DMS53 treated with DMSO at 0.1 percent for 48 hours (cell line): ENCODE measurements at regions not wholly inside any gene's neighbourhood (a gene's known extent, or its start where the extent isn't known, plus 50 kb on each side); places are given as distances from the start of the nearest gene placed in this dataset.
A peak's percentile ranks its signal among the peaks of the same experiment; 100 is the strongest.

ENCODE experiments used
- DNase-seq: peaks from one replicate; lab custom pipeline; 2025; ENCODE audit not compliant: unreplicated experiment; lab: John Stamatoyannopoulos, UW

DNA sequence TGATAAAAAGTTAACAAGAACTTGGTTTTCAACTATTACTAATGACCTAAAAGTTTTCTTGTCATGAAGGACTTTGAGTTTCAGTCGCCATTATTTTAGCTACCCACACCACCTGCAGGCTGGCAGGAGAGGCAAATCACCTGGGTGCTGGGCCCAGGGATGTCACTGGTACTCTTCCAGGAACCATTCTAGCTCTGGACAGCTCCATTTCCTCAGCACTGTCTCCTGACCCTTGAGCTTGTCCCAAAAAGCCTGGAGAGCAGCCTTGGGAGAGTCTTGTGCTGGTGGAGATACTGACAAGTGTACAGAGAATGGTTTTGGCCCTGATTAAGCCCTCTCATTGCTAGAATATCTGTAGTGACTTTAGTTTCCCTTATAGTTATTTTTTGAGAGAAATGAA, 1924.1 kb upstream of the WWC1 start:
- DNase-seq, result no peak

DNA sequence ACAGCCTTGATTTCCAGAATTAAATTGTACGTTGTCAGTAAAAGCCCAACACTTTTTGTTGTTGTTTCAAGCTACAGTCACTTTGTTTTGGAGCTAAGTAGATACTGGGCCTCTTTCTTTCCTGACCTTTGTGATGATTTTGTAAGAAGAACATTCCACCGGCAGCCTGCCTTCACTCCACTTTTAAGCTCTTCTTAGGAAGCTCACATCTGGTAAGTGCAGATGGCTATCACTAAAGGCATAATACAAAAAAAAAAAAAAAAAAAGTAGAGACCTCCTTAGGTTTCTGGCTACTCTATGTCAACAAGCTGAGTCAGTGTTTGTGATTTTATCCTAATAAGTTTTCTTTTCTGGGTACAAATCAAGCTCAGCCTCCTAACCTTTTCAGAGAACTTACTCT, 1922.1 kb upstream of the WWC1 start:
- DNase-seq, result no peak

DNA sequence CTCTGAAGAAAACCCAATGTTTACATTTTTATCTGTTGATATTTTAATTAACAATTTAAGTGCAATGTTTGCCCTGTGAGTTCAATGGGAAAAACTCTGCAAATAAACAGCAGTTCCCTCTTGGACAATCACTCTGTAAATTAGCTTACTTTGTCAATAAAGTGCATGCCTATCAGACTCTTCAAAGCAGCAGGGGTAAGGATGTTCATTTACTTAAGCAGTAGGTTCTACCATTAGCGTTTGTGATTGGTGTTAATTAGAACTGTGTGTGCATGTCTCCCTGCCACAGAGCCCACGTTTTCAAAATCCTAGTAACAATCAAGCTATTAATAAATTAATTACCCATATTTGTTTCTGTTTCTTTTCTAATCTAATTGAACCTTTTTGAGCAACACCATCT, 1921.6 kb upstream of the WWC1 start:
- DNase-seq, result no peak

DNA sequence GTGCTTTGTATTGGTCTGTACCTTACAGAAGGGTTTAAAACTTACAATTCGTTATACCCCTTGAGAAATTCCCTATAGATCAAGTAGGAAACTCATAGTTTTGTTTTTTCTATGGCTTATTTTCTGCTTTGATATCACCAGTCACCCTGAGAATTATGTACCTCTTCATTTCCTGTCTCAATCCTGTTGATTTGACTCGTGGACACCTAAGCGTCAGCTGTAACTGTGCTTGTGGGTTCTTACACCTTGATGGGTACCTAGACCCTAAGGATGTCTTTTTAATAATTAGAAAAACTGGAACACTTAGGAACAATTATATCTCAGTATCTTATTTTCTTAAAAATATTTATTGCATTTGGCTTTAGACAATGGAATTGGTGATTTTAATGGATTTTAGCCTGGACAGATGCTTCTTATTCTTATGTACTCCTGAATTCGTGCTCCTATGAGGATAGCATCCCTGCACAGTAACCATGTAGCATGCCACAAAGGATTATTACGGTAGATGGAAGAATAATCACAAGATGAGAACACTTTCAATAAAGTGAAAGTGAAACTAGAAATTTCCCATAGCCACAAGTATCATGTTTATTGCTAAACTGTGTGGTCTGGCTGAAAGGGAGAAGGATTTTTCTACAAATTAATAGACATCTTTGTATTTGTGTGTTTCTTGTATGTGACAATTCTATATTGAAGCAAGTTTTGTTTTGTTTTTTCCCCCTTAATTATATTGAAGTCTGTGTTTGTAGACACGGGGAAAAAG, 1920.3 kb upstream of the WWC1 start:
- DNase-seq, result peak; percentile 26

DNA sequence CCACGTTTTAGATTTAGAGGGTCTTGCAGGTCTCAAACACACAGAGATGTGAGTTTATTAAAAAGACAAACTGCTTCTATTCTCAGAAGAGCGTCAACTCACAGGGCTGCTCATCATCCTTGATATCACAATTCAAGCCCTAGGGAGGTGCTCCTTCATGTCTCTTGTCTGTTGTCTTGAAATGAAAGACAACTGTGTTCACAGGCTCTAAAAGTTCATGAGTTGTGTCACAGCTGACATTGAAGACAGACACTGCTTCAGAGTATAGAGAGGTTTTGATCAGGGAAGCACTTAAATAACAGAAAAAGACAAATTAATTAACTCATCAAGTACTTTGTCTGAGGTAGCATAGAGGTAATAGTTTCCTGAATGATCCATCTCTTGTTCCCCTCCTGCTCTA, 1917.6 kb upstream of the WWC1 start:
- no peak for DNase-seq

DNA sequence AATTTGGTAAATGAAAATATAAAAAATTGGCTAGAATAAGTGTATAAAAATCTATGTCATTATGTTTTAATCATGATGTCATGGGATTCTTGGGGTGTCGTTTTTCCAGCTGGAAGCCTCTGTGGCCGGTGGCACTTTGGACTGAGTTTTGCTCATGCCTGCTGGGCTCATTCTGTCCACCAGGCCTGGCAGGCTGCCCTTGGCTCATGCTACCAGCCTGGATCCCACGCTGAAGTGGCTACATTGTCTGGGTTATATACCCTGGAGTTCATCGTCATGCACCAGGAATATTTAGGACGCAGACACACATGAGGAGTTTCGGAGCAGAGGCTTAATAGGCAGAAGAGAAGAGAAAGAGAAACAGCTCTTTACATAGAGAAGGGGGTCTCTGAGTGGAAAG, 1913.7 kb upstream of the WWC1 start:
- no peak for DNase-seq

DNA sequence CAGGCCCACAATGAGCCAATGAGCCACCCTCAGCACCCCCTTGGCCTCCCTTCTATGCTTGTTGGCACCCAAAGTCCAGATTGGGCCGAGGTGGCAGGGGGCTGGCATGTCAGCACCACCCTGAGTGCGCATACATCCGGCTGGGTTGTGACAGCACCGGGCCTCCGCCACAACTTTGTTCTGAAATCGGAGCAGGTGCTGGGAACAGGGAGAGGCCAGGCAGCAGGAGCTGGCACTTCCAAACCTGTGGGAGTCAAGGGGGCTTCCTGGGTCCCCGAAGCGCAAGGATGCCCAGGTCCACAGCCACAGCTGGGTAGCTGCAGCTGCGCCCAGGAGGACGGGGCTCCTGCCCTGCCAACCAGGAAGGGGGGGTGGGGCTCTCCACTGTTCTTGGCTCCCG, 1911.9 kb upstream of the WWC1 start:
- no peak for DNase-seq

DNA sequence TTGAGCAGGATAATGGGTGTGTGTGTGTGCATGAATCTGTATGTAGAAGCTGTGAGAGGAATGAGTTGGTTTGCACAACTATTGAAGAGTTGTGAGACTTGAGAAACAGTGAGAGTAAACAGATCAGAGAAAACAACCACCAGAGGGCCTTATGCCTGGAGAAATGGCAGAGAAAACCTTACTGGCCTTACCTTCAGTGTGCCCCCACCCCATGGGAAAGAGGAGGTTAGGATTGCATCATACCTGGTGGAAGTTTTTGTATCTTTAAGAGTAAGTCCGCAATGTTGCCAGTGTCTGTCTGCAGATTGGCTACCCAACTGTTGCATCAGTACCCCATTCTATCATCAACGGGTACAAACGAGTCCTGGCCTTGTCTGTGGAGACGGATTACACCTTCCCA, 1909.4 kb upstream of the WWC1 start:
- no peak for DNase-seq

DNA sequence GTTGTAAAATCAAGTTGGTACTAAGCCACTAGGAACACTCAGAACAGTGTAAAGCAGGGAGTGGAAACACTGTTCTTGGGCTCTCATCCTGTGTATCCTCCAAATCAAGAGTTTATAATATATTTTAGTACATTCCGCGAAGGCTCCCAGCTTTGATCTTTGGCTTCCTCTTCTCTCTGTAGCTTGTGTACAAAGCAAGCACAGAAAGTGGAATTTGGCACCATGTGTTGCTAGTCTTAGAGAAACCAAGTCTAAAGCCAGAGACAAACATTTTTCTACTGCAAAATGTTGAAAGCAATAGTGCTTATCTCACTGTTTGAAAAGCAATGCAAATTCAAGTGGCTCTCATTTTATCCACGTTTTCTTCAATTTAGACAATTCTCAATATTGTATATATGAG, 1893.3 kb upstream of the WWC1 start:
- DNase-seq, result no peak

DNA sequence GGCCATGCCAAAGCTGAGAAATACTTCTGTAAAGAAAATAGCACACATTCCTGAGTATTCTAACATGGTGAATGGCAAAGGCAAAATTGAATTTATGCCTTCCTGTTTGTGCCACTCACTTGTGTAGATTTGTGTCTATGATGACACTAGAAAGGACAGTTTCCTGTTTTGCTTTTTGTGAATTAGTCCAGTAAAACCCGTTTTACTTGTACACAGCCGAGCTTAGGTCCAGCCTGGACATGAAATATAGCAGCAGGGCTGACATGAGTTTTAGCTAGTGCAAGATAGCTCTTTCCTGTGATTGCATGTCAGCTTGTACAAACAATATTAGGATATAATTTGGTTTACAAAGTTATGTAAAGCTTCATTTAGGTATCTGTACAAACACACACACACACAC, 1891.7 kb upstream of the WWC1 start:
- no peak for DNase-seq

DNA sequence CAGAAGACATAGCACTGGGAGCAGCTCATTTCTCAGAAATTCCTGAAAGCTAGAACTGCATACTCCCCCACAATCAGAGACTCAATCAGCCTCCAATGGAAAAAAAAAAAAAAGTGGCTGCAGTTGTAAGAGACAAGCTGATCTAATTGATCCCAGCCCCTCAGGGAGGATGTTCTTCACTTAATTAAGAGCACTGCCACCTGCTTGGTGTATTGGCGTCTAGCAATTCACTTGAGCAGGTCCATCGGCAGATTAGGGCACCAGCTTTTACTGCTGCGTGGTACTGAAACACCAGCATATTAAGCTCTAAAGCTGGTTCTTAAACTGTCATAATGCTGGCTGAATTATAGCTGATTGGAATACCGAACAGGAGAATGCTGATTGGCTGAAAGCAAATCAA, 1890.1 kb upstream of the WWC1 start:
- DNase-seq, result no peak

DNA sequence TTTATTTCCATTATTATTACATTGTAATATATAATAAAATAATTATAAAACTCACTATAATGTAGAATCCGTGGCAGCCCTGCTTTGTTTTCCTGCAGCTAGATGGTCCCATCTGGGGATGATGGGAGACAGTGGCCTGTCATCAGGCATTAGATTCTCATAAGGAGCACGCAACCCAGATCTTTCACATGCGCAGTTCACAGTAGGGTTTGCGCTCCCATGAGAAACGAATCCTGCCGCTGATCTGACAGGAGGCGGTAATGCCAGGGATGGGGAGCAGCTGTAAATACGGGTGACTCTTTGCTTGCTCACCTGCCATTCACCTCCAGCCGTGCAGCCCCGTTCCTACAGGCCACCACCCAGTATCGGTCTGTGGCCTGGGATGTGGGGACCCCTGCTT, 1879.3 kb upstream of the WWC1 start:
- DNase-seq, result no peak

DNA sequence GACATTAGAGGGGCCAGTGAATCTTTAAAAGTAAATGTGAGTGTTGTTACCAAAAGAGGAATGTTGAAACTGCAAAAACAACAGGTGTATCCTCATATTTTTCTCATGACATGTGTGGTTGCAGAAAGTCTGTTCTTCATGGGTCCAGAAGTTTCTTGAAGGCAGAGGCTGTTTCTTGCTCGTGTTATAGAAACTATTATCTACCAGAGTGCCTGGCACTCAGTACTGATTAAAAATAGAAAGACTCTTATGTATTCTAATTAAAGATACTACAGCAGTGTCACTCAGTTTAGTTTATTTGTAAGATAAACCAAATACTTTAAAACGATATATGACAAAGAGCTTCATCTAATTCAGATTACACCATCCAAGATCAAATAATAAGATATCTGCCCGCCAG, 1864.2 kb upstream of the WWC1 start:
- DNase-seq, result no peak

DNA sequence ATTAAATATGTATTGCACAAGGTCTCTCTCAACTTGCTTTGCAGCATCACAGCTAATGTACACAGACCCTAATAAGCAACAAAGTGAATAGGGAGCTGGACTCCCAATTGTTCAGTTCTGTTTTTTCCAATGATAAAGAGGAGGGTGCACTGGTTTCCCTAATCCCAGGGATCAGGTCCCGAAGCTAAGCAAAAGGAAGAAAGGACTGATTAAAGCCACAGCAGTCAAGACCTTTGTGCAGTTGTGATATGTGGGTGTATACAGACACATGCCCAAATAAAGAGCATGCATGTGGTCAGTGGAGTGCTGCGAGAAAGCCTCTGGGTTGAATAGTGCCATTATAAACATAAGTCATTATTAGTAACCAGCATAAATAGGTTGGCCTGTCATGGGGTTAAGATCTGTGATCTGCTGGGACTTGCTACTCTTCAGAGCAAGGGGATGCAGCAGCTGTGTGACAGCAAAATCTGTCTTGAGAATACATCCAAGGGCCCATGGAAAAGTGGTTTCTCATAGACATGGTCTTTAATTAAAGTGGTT, 1863.1 kb upstream of the WWC1 start:
- DNase-seq, result no peak

DNA sequence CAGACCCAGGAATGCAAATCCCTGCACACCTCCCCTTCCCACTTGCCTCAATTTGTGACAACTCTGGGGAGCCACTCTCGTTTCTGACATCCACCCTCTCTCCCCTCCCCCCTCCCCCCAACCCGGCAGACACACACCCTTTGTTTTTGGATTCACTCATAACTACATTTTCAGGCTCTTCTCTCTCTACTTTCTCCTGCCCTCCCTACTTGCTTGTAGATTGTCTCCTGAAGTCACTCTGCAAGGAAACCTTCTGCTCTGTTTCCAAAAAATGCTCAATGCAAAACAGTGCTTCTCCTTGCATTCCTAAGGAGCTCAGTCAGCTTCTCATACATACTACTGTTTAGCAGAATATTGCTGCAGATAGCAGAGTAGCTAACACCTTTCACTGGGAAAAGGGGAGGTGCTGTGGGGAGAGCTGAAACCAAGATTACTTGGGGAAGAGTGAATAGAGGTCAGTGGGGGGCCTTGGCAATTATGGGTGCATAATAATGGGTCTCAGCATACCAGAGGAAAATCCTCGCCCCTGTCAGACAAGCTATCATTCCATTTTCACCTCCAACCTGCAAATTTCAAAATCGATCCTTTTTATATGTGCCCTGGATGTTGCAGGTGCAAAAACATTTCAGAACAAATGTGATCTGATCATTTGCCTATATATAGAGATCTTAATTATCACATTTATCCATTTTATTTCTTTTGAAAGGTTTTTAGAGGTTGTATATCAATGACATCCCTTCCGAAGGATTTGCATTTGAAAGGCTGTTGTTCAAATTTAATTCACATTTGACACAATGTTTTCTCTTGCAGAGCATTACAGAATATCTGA, 1860.7 kb upstream of the WWC1 start:
- DNase-seq, result no peak

DNA sequence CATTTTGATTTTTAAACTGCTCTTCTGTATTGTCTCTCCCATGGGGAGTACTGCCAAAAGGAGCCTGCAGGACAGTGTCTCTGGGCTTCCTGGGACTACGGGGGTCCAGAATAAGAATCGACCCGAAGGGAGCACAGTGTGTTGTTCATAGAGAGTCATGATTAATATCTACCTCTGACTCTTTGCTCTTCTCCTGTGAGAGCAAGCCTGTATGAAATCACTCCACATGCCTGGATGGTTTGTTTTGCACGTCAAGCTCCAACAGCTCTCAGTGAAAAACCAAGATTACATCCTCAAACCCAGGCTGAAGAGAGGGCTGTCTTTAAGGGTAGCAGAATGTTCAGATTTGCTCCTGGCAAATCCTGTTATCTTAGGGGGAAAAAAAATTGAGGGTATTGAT, 1860.0 kb upstream of the WWC1 start:
- no peak for DNase-seq

DNA sequence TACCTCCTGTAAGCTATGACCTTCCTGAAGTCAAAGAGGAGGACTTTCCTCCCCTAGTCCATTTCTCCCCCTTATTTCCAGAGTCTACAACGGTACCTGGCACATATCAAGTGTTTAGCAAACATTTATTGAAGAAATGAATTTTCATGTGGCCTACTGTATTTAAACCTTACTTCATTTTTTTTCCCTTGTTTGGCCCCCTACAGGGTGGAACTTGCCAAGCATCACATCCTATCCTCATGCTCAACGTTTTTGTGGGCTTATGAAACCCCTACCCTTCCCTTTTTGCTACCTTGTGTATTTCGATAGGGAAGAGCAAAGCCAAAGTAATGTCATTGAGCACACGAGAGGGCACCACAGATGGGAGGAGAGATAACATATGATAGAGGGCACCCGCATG, 1857.8 kb upstream of the WWC1 start:
- no peak for DNase-seq

DNA sequence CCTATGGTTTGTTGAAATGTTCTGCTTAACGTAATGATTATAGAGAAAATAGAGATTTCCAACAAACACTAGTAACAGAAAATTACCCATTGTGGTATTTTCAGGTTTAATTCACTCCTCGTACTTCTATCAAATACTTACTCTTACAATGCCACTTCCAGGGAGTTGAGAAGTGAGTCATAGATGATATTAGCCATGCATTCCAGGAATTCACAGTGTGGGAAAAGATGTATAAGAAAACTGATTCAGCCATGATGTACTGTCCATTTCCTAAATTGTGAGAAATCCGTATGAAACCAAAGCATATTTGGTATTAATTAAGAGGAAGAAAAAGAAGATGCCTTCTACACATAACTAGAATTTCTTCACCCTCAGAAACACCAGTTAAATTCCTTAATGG, 1854.6 kb upstream of the WWC1 start:
- DNase-seq, result no peak

DNA sequence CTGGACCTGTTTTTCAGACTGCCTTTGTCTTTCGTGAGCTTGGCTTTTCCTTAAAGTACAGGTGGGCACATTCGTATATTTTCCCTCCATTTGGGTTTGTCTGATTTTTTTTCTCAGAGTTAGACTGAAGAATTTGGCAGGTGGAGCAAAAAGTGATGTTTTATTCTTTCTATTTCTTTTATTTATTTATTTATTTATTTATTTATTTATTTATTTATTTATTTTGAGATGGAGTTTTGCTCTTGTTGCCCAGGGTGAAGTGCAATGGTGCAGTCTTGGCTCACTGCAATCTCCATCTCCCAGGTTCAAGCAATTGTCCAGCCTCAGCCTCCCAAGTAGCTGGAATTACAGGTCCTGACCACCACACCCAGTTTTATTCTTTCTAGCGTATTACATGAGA, 1805.1 kb upstream of the WWC1 start:
- no peak for DNase-seq

DNA sequence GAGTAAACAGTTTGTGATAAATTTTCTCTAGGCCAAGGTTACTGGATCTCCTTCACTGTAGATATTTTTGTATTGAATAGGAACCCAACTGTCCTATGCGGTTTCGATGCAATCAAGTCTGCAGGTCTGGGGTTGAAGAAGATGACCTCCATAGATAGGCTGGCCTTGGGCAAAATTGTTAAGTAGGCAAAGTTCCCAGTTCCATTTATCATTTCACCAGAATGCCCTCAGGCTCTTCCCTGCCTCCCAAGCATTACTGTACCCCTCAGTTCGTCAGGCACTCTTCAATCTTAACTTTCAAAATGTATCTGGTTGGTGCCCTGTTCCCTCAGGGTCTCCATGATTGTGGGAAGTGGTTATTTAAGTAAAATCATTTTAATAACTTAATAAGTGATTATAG, 1802.9 kb upstream of the WWC1 start:
- DNase-seq, result no peak

DNA sequence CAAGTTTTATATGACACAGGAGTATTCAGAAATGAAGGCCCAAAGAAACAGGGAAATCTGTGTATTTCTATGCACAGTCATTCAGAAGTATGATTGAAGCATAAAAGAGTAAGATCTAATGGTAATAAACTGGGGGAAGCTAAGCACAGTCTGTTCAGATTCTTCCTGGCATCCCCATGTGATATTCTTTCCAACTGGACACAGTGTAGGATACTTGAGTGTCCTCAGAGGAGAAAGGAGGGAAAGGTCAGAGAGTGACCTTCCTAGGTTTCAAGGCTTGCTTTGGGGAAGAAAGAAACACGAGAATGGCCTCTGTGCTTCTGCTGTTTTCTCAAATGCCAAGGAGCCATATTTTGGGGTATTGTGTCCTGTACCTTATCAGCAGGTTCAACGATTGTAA, 1798.4 kb upstream of the WWC1 start:
- no peak for DNase-seq

DNA sequence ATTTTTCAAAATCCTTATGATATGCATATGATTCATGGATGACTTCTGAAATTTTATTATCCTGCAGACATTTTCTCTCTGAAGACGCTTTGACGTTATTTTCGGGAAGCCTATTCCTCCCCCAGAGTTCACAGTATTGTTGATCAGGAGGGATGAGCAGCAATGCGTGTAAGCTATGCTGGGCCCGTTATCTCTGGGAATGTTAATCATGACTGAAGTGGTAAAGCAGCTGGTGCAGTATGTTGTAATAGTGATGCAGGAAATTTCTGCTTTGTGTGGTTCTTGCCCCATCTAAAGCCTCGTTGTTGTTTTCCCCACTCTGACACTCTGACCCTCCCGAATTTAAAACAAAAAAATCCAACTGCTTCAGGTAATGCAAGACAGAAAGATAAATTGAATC, 1797.8 kb upstream of the WWC1 start:
- no peak for DNase-seq
